GM19395 (cell line): ENCODE measurements at regions not wholly inside any gene's neighbourhood (a gene's known extent, or its start where the extent isn't known, plus 50 kb on each side); places are given as distances from the start of the nearest gene placed in this dataset.

ENCODE experiments used
- ATAC-seq: cut with Tn5 transposase; IDR thresholded peaks from one replicate; pipeline ENCODE4 v1.9.1; 2021; ENCODE audit warnings: mild to moderate bottlenecking, moderate library complexity; ENCODE audit not compliant: unreplicated experiment

DNA sequence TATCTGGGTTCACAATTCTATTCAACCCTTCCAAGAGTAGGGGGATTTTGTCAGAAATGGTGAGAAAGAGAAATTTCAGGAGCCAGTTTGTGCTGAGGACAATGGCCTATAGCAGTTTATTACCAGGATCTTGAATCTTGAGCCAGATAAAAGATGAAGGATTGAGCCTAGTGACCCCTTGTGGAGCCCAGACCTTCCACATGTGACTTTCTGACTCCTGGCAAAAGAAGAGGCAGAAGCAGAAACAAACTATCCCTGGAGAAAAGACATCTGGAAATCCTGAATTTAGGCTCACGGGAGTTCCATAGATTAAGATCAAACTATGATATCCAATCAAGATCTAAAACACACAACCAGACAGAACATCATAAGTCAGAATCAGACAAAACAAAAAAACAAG is 60.9 kb upstream of the CHRM2 start:
- no peak for ATAC-seq

DNA sequence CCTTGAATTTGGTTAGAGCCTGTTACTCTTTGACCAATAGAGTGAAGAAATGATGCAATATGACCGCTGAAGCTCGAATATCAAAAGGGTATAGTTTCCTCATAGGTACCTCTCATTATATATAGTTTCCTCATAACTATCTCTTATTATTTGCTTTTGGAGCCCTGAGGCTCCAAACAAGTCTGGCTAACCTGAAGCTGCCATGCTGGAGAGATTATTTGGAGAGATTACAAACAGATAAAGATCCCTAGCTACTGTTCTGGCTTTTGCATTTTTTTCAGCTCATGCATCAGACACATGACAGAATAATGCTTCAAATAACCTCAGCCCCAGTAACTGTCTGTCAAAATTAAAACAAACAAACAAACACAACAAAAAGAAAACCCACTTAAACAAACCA is 65.4 kb upstream of the CHRM2 start:
- ATAC-seq: no peak

DNA sequence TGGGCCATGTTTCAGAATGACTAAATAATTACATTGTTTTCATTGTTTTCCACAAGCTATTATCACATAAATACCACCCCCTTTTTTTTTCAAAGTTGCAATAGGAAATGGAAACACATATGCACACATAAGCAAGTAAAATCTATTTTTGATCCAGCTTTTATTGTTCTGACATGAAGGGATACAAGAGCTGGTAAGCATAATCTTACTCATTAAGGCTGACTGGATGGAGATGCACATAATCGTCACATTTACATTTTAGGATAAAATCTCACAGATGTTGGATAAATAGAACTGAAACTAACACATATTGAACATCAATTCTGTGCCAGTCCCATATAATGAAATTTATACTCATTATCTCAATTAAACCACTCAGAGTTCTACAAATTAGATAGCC is 84.5 kb upstream of the CHRM2 start:
- ATAC-seq: no peak

DNA sequence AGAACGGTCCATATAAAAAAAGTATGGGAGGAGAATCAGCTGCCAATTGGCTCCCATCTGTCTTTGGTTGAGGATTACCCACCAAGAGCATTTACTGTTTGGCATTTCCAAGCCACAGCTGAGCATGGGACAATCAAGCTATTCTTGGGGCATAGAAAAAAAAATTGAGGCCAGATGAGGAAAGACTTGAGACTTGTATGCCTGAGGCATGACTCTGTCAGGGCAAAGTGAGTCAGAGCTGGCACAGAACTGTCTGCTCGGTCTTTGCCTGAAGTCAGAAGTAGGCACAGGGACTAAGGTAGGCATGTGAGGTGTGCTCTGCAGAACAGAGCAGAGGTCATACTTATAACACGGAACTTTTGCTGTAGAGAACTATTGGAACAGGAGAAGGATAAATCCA is 126.5 kb upstream of the CHRM2 start:
- no peak for ATAC-seq

DNA sequence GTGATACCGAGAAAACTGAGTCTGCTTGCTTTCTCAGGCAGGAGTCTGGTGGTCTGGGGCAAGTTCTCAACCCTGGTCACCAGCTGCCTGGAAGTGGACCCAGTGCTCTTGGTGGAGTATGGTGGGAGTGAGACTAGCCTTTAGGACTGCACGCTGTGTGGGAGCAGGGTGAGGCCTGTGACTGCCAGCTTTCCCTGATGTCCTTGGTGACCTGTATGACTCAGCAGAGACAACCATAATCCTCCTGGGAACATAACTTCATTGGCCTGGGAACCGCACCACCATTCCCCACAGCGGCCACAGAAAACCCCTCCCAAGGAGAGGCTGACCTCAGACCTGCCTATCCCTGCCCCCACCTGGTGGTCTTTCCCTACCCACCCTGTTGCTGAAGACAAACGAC is 139.5 kb upstream of the CHRM2 start:
- ATAC-seq: no peak

DNA sequence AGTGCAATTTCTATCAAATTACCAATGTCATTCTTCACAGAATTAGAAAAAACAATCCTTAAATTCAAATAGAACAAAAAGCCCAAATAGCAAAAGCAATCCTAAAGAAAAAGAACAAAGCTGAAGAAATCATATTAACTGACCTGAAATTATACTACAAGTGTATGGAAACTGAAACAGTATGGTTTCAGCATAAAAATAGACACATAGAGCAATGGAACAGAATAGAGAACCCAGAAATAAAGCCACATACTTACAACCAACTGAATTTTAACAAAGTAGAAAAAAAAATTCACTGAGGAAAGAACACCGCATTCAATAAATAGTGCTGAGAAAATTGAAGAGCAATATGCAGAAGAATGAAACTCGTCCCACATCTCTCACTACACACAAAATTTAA is 142.0 kb upstream of the CHRM2 start:
- no peak for ATAC-seq

DNA sequence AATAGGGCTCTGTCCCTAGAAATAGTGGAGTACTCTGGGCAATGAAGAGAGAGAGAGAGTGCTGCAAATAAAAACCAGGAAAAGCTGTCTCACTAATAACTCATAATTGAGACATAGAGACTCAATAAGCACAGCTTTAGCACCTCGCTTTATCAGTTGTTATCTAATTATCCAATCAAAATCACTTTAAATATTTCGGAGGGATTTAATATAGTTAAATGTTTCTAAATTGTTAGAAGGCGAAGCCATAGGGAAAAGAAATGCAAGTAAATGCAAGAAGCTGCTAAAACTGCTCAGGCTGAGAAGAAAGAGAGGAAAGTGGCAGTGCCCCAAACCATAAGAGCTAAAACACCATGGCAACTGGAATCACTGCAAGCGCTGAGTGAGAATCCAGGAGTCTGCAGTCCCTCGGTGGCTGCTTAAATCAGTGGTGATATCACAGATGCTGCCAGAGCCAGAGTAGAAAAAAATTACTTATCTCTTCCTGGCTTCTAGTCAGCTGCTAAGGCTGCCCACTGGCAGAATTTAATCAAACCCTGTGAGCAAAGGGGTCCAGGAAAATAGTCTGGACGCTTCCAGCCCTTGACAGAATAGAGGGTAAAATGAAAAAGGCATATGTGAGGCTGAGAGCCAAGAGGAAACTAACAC is 150.4 kb upstream of the CHRM2 start:
- no peak for ATAC-seq

DNA sequence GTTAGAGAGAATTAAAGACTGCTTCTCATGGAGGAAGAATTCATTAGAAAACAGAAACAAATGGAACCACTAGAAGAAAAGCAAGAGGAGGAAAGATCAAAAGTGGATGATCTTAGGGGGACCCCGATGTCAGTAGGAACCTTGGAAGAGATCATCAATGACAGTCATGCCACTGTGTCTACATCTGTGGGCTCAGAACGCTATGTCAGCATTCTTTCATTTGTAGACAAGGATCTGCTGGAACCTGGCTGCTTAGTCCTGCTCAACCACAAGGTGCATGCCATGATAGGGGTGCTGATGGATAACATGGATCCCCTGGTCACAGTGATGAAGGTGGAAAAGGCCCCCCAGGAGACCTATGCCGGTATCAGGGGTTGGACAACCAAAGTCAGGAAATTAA is 154.4 kb upstream of the CHRM2 start:
- ATAC-seq: no peak

DNA sequence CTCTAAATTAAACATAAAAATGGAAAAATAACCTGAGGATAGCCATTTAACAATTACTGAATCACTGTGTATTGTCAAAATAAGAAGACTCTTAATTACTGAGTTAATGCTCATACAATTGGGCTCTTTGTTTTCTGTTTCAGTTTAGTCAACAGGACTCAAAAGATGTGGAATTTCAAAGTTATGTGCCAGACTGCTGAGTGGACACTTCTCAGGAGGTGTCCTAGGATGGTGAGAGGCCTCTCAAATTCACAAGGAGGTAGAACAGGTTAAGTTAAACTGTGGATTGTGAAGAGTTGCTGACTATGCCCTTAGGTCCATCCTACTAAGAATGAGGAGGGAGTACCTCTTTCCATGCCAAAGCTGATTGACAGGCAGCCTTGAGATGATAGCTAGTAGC is 157.7 kb upstream of the CHRM2 start:
- no peak for ATAC-seq

DNA sequence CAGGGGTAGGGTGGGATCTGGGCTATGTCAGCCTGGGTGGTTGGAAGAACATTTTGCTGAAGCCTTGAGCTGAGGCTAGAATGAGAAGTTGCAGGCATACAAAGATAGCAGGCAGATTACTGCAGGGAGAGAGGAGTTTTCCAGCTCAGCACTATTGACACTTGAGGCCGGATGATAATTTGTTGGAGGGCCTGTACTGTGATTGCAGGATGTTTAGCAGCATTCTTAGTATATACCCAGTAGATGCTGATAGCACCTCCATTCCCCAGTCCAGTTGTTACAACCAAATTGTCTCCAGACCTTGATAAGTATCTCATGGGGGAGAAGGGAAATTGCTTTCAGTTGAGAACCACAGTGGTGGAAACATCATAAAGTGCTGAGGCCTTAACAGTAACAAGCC is 158.6 kb upstream of the CHRM2 start:
- ATAC-seq: no peak

DNA sequence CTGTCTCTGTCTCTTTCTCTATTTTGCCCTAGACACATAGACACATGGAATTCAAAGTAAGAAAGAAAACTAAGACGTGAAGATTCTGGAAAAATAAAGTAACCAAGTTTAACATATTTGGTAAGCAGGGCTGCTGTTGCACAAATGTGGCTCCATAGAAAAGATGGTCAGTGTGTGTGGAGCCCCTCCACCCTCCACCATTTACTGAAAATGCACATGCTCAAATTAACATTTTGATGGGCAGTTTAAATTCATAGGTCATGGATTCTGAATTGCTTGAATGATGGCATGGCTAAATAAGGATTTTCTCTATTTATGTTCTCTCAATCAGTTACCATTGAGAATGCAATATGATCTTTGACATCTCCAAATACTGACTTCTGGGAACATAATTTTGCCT is 165.5 kb upstream of the CHRM2 start:
- no peak for ATAC-seq

DNA sequence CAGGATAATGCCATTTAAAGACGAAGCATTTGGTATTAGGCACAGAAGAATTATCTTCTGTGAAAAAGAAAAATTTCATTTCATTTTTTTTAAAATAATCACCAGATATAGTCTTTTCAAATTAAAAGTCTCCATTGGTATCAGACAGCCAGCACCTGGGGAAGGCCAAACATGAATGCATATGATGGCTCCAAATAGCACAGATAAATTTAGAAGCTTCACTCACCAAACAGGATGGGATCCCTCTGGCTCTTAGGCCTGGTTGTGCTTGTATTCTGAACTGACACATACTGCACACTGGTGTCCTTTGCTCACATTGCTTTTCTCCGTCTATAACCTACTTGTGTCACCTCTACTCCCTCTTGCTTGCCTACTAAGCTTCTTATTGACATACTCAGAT is 169.5 kb upstream of the CHRM2 start:
- no peak for ATAC-seq

DNA sequence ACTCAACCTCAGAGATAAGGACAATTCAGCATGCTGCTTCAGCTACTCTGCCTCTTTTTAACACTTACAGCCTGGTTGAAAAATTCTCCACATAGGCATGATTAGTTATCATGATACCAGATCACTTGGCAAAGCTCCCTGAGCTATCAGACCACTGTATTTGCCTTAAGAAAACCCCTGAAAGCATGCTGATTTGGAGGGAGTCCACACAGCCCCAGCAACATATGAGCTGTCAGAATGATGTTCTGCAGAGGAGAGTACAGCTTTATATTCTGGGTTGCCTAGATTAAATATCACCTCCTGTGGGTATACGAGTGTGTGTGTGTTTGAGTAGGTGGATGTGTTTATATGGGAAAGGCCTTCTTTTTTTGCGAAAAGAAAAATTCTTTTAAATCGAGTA is 170.2 kb upstream of the CHRM2 start:
- no peak for ATAC-seq

DNA sequence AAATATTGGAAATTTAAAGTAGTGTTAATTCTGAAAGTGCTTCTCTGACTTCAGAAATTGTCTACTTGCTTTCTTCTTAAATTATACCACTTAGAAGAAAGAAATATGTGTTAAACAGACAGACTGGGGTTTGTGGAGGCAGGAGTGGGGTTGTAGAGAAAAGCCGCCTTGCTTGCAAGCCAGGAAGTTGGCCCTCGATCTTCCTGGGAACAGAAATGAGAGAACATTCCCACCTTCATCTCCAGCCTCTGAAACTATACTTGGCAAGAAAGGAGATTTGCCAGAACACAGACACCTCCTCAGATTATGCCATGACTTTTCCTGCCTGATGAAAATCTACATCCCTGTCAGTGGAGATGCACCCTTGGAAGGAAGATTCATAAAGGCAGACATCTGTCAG is 171.2 kb upstream of the CHRM2 start:
- ATAC-seq: no peak

DNA sequence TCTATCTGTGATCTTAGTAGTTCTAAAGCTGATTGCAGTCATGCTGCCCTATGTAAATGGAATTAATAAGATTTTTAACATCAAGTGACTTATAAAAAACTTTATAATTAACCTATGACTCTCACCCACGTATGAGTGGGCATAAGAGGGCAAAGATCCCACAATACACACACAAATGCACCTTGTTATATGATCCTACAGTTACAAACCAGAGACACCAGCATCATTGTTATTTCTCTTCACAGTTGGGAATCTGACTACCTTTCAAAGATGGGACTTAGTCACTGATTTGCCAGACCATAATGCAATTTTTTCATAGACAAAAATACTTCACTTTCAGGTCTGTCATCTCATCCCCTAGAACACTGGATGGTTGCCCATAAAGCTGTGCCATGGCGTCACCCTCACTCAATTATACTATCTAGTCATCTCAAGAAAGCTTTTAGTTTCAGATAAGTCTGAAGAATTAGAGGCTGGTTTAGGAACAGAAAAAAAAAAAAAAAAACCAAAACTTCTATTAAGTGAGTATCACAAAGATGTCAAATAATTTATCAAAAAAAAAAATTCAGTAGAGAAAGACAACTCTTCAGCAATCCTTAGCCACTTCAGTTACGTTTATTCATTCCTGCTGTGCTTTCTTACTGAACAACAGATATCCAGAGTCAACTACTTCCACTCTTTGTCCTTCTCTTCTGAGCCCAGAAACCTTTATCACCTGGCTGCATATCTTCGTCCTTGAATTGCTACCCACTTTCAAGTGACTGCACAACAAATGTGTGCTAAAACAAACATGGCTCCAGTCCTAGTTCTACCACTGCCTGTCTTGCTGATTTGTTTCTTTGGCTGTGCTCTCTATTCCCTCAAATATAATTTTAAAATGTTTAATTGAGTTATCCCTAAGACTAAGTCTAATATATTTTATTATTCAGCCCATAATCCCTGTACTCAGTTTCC is 175.0 kb upstream of the CHRM2 start:
- ATAC-seq: peak; percentile 49

DNA sequence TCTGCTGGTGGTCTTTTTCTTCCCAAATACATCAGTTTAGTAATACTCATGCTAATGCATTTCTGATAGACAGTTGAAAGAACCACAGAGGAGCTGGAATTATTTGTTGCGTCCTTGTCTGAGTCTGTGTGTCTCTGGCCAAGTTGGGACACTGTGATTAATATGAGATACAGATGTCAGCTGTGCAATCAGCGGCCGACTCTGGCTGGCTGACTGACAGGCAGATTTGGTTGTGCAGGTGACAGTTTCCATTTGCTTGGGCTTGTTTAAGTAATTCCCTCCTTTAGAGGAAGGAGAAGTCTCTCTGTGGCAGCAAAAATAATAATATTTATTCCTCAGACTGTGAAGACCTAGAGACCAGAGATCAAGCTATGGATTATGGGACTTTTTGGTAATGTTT is 176.2 kb upstream of the CHRM2 start:
- ATAC-seq: no peak

DNA sequence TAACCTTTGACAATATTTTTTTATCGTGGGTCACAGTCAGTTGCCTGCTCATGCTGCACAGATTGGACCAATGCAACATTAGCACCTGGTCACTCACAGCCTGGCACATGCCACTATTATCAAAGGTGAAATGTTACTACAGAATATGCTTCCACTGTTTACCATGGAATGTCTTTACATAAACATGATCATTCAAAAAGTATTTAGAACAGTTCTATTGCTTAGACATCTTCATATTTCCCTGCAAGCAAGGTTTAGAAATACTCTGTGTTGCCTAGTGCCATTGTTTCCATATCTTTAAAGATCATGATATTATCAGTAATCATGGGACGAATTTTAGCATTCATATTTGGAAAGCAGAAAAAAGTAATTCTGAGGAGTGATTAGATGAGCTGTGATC is 179.9 kb upstream of the CHRM2 start:
- no peak for ATAC-seq

DNA sequence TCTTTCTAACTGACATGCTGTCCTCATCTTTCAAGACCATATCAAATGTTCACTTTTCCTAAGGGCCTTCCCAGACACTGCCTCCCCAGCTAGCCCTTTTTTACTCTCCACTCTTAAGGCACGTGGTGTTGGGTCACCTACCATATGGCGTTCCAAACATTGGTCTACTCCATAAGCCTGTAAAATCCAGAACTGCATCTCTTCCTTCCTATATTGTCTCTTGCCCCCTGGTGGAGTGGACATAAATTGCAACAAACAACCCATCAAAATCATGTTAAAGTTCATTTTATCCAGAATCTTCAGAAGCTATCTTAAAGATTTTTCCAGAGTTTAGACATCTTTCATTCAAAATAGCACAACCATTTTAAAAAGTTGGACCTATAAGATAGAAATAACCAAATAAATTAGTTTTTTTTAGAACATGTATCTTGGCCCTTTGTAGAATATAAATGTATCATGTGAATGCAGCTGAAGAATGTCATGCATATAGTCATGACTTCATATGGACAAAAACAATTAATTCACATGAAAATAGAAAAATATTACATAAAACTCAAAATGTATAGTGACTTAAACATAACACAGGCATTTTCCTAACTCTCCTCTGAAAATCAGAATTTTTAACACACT is 180.6 kb upstream of the CHRM2 start:
- no peak for ATAC-seq

DNA sequence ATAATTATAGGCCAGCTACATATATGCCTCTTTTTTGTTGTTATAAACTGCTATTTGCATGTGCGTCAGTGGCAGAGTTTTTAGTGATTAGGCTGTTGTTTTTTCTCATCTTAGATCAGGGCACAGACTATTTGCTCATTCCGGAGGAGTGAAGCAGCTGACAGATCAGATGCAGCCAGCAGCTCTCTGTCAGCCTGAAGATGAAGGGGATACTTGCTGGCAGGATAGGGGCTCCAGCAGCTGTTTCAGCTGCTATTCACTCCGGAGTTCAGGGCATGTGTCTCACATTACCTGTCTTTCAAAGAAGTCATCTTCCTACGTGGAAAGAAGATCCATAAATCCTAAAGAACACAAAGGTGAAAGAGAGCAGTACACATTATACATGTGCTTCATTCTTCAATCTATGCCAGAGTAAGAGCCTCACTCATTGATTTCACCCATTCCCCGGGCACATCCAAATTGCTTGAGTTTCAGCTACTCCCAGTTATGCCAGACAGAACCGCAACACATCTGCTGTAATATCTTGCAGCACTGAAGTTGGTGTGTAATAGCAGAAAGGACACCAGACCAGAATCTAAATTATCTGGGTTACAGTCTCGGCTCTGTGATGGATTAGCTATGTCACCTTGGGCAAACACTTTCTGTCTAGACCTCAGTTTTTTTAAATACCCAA is 182.8 kb upstream of the CHRM2 start:
- ATAC-seq: no peak

DNA sequence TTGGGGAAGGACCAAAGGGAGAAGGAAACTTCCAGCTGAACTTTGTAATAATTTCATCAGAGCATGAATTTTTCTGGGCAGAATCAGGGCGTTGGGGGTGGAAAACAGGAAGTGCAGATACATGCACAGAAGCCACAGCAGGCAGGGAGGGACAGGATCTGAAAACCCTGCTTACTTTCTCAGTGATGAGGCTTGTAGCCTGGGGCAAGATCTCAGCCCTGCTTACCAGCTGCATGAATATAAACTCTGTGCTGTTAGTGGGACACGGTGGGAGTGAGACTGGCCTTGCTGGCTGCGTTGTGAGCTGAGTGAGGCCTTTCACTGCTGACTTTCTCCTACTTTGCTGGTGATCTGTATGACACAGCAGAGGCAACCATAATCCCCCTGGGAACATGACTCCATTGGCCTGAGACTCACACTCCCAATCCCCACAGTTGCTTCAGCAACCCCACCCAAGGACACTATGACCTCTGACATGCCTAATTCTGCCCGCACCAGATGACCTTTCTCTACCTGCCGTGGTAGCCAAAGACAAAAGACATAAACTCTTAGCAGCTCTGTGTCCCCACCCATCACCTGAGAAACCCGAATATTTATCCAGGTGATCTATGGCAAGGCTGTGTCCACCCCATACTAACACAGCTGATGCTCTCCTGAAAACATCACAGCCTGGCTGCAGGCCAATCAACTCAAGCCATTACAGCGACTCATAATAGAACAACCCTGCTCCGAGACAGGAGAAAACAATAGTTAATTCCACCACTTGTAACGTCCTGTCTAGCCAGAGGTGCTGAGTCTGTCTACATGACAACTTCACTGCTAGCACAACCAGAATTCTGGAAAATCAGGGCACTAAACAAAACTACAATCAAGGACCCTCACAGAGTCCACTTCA is 190.7 kb upstream of the CHRM2 start:
- peak; percentile 87 for ATAC-seq
